GM18867 (cell line): ENCODE measurements at regions not wholly inside any gene's neighbourhood (a gene's known extent, or its start where the extent isn't known, plus 50 kb on each side); places are given as distances from the start of the nearest gene placed in this dataset.

Experiments used
- ATAC-seq: cut with Tn5 transposase; IDR thresholded peaks from one replicate; pipeline ENCODE4 v1.9.1; 2021; ENCODE audit warnings: mild to moderate bottlenecking, moderate library complexity; ENCODE audit not compliant: unreplicated experiment

GRCh38 chr9:38771593-38771992 is 51.7 kb upstream of the FAM240B start:
- ATAC-seq, result no peak
